Activated CD4-positive, alpha-beta T cell treated with anti-CD3 and anti-CD28 coated beads, Interleukin-2, amount 10 ng/mL, durations not matched to agents 24 days and 14 days (primary cell): ENCODE measurements at regions not wholly inside any gene's neighbourhood (a gene's known extent, or its start where the extent isn't known, plus 50 kb on each side); places are given as distances from the start of the nearest gene placed in this dataset.

ENCODE experiments used
- DNase-seq: peaks from one replicate; pipeline ENCODE4 v3.0.0; 2022
- H3K27ac Mint-ChIP-seq: one replicate; pipeline ENCODE4 v1.8.0; 2022; ENCODE audit warnings: mild to moderate bottlenecking, mixed read lengths
- H3K27me3 Mint-ChIP-seq: one replicate; pipeline ENCODE4 v1.8.0; 2022; ENCODE audit warnings: mixed read lengths
- H3K36me3 Mint-ChIP-seq: one replicate; pipeline ENCODE4 v1.8.0; 2022; ENCODE audit warnings: low read depth, mild to moderate bottlenecking, mixed read lengths
- H3K4me1 Mint-ChIP-seq: one replicate; pipeline ENCODE4 v1.8.0; 2021; ENCODE audit warnings: mixed read lengths
- H3K4me3 Mint-ChIP-seq: one replicate; pipeline ENCODE4 v1.8.0; 2022; ENCODE audit warnings: mild to moderate bottlenecking, moderate library complexity, mixed read lengths
- H3K9me3 Mint-ChIP-seq: one replicate; pipeline ENCODE4 v1.8.0; 2021; ENCODE audit warnings: mixed read lengths
- intact Hi-C: fragments of 100-400 bp; cut with micrococcal nuclease; formaldehyde crosslinking; loops from one replicate; pipeline ENCODE4 v1.15.1; 2023

- no peak for DNase-seq
- Mint-ChIP-seq H3K4me1 (no peaks in the 10 kb centered on the region), H3K27ac (no peak overlapping the region), H3K27me3 (no peaks in the 10 kb centered on the region), H3K36me3 (no peaks in the 10 kb centered on the region), H3K4me3 (no peak overlapping the region), H3K9me3 (no peaks in the 10 kb centered on the region)
- intact Hi-C loops, result no loop called here
Measured at GRCh38 chr11:70737816-70738630, 339.7 kb downstream of the CTTN start.

DNA sequence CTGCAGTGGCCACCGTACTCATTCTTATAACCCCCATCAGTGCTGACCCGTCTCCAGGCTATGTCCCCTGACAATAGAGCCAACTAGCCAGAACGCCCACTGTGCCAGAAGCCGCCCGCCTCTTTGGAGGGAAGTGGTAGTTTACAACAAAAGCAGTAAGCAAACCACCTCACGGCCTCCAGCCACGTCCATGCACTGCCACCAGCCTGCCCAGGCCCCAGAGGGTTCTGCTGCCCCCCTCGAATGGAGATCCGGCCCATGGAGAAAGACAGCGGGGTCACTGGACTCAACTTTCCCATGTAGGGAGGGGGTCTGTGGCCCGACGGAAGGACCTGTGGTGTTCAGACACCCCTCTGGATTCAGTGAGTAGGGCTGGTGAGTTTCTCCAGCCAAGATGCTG is 340.3 kb downstream of the CTTN start:
- intact Hi-C loops, result no loop called here
- Mint-ChIP-seq H3K9me3 (no peaks in the 10 kb centered on the region), H3K4me3 (no peak overlapping the region), H3K27ac (no peak overlapping the region), H3K36me3 (no peaks in the 10 kb centered on the region), H3K27me3 (no peaks in the 10 kb centered on the region), H3K4me1 (no peaks in the 10 kb centered on the region)
- DNase-seq, result no peak

DNA sequence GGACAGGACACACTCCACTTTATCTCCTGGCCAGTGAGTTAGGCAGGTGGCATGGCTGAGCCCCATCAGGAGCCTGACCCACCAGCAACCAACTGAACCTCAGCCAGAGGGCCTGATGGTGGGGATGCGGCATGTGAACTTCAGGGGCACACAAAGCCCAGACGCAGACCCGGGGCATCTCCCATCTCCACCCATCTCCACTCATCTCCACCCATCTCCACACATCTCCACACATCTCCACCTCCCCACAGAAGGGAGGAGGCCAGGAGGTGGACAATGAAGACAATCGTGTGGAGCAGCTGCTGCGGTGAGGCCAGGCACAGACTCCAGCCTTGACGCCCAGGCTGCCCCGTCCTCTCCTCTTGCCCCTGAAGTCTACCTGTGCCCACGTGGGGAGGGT is 340.8 kb downstream of the CTTN start:
- no peaks in the 10 kb centered on the region for H3K9me3 Mint-ChIP-seq
- H3K36me3 Mint-ChIP-seq, result no peaks in the 10 kb centered on the region
- no peaks in the 10 kb centered on the region for H3K27me3 Mint-ChIP-seq
- intact Hi-C loops, result no loop called here
- no peaks in the 10 kb centered on the region for H3K4me1 Mint-ChIP-seq
- DNase-seq, result no peak
- H3K4me3 Mint-ChIP-seq, result no peak overlapping the region
- no peak overlapping the region for H3K27ac Mint-ChIP-seq

DNA sequence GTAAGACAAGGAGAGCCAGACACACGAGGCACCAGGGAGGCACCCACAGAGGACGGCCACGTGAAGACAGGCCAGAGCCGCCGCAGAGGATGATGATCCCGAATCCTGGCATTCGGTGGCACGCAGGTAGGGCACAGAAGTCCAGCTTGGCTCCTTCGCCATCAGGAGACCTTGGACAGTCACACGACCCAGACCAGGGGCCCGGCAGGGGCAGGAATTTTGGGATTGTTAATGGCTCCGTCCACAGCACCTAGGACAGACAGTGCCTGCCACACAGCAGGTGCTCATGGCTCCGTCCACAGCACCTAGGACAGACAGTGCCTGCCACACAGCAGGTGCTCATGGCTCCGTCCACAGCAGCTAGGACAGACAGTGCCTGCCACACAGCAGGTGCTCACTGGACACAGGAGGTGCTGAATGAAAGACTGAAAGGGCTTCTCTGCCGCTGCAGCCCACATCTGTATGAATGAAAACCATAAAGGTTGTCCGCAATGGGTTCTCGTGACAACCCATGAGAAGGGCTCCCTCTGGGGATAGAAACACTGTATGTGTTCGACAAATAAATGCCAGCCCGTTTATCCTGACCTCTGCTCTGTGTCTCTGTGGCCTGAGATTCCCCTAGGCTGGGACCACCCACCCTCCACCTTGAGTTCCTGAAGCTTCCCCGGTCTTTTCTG is 341.6 kb downstream of the CTTN start:
- intact Hi-C loops, result no loop called here
- no peaks in the 10 kb centered on the region for H3K36me3 Mint-ChIP-seq
- no peaks in the 10 kb centered on the region for H3K4me1 Mint-ChIP-seq

GRCh38 chr11:70740488-70740851 is 342.1 kb downstream of the CTTN start:
- no peaks in the 10 kb centered on the region for H3K27me3 Mint-ChIP-seq
- no peaks in the 10 kb centered on the region for H3K9me3 Mint-ChIP-seq
- no peaks in the 10 kb centered on the region for H3K36me3 Mint-ChIP-seq
- H3K4me1 Mint-ChIP-seq, result no peaks in the 10 kb centered on the region
- intact Hi-C loops, result no loop called here
- H3K27ac Mint-ChIP-seq, result no peak overlapping the region
- no peak overlapping the region for H3K4me3 Mint-ChIP-seq
- DNase-seq, result no peak

More for the DNA sequence above, 341.6 kb downstream of the CTTN start:
- DNase-seq, result no peak
- Mint-ChIP-seq H3K27ac (no peak overlapping the region), H3K27me3 (no peaks in the 10 kb centered on the region), H3K9me3 (no peaks in the 10 kb centered on the region), H3K4me3 (no peak overlapping the region)

GRCh38 chr11:70741085-70741484 is 342.8 kb downstream of the CTTN start:
- intact Hi-C loops, result no loop called here
- Mint-ChIP-seq H3K27me3 (no peaks in the 10 kb centered on the region), H3K9me3 (no peaks in the 10 kb centered on the region), H3K4me3 (no peak overlapping the region), H3K27ac (no peak overlapping the region), H3K36me3 (no peaks in the 10 kb centered on the region), H3K4me1 (no peaks in the 10 kb centered on the region)
- DNase-seq, result no peak

GRCh38 chr11:70742553-70743291 is 344.4 kb downstream of the CTTN start:
- Mint-ChIP-seq H3K9me3 (no peaks in the 10 kb centered on the region), H3K36me3 (no peaks in the 10 kb centered on the region)
- intact Hi-C loops, result no loop called here

GRCh38 chr11:70743329-70743728 is 345.0 kb downstream of the CTTN start:
- Mint-ChIP-seq H3K4me3 (no peak overlapping the region), H3K4me1 (no peaks in the 10 kb centered on the region), H3K36me3 (no peaks in the 10 kb centered on the region), H3K9me3 (no peaks in the 10 kb centered on the region), H3K27ac (no peak overlapping the region), H3K27me3 (no peaks in the 10 kb centered on the region)
- no peak for DNase-seq
- intact Hi-C loops, result no loop called here

More at GRCh38 chr11:70742553-70743291, 344.4 kb downstream of the CTTN start:
- H3K4me3 Mint-ChIP-seq, result no peak overlapping the region
- no peak overlapping the region for H3K27ac Mint-ChIP-seq
- H3K27me3 Mint-ChIP-seq, result no peaks in the 10 kb centered on the region
- H3K4me1 Mint-ChIP-seq, result no peaks in the 10 kb centered on the region
- DNase-seq, result no peak

GRCh38 chr11:70743941-70744351 is 345.6 kb downstream of the CTTN start:
- H3K4me3 Mint-ChIP-seq, result no peak overlapping the region
- no peak for DNase-seq
- no peak overlapping the region for H3K27ac Mint-ChIP-seq
- no peaks in the 10 kb centered on the region for H3K4me1 Mint-ChIP-seq
- intact Hi-C loops, result no loop called here
- H3K27me3 Mint-ChIP-seq, result no peaks in the 10 kb centered on the region
- no peaks in the 10 kb centered on the region for H3K36me3 Mint-ChIP-seq
- H3K9me3 Mint-ChIP-seq, result peaks cover 2% of the 10 kb centered on the region

DNA sequence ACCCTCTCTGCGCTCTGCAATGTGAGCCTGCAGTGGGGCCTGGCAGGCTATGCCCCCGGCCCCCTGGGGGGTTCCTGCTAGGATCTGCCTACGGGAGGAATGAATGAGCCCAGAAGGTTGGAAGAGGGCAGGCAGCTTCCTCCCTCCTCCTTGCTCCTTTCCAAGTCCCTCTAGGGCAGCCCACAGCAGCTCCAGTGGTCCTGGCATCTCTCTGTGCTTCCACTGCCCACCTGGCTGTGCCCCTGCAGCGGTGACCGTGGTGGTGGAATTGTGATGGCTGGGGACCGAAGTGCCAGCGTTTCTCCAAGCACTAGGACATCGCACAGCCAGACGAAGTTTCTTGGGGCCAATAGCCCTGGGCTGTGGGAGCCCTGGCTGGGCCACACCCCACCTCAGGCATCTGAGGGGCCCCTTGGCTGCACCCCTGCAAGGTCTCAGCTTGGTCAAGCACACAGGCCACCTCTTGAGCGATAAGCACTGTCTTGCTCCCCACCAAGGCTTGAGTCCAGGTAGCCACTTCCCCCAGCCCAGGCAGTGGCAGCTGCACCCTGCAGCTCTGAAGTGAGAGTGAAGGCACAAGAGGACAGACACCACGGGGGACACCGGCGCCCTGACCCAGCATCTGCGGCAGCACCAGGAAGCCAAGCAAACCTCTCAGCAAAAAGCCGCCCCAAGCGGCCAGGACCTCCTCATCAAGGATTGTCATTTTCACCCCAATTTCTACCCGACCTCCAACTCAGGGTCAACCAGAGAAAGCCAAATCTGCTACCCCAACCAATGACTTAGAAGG is 346.3 kb downstream of the CTTN start:
- no peak overlapping the region for H3K4me3 Mint-ChIP-seq
- H3K27ac Mint-ChIP-seq, result no peak overlapping the region
- intact Hi-C loops, result no loop called here
- no peaks in the 10 kb centered on the region for H3K27me3 Mint-ChIP-seq
- no peaks in the 10 kb centered on the region for H3K4me1 Mint-ChIP-seq
- H3K9me3 Mint-ChIP-seq, result peaks cover 8% of the 10 kb centered on the region
- no peaks in the 10 kb centered on the region for H3K36me3 Mint-ChIP-seq
- DNase-seq, result no peak

GRCh38 chr11:70745451-70745850 is 347.1 kb downstream of the CTTN start:
- no peak for DNase-seq
- intact Hi-C loops, result no loop called here
- Mint-ChIP-seq H3K27me3 (no peaks in the 10 kb centered on the region), H3K27ac (no peak overlapping the region), H3K9me3 (peaks cover 11% of the 10 kb centered on the region), H3K4me1 (no peaks in the 10 kb centered on the region), H3K36me3 (no peaks in the 10 kb centered on the region), H3K4me3 (no peak overlapping the region)

GRCh38 chr11:70745941-70746340 is 347.6 kb downstream of the CTTN start:
- H3K27me3 Mint-ChIP-seq, result no peaks in the 10 kb centered on the region
- H3K36me3 Mint-ChIP-seq, result no peaks in the 10 kb centered on the region
- no peak overlapping the region for H3K27ac Mint-ChIP-seq
- H3K4me1 Mint-ChIP-seq, result no peaks in the 10 kb centered on the region
- no peak for DNase-seq
- H3K9me3 Mint-ChIP-seq, result peaks cover 11% of the 10 kb centered on the region
- no peak overlapping the region for H3K4me3 Mint-ChIP-seq
- intact Hi-C loops, result no loop called here

DNA sequence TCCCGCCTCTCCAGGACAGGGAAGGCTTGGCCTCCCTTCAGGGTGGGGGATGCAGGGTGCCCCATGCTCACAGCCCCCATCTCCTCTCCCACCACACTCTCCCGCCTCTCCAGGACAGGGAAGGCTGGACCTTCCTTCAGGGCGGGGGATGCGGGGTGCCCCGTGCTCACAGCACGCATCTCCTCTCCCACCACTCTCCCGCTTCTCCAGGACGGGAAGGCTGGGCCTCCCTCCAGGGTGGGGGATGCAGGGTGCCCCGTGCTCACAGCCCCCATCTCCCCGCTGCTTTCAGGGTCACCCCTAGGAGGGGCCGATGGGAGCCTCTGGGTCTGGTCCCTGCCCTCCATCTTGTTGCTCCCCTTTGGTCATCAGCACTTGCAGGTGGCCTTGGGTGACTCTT is 348.0 kb downstream of the CTTN start:
- Mint-ChIP-seq H3K9me3 (peaks cover 11% of the 10 kb centered on the region), H3K27me3 (no peaks in the 10 kb centered on the region), H3K27ac (no peak overlapping the region), H3K4me3 (no peak overlapping the region), H3K4me1 (no peaks in the 10 kb centered on the region), H3K36me3 (no peaks in the 10 kb centered on the region)
- DNase-seq, result no peak
- intact Hi-C loops, result no loop called here
